BLaER1 (cell line): ENCODE measurements at regions not wholly inside any gene's neighbourhood (a gene's known extent, or its start where the extent isn't known, plus 50 kb on each side); places are given as distances from the start of the nearest gene placed in this dataset.

ENCODE experiments used
- H3K27ac ChIP-seq: shearing (Covaris generic); formaldehyde crosslinking; 2 replicates; pipeline ENCODE4 v1.8.1; 2022
- H3K27me3 ChIP-seq: shearing (Covaris generic); formaldehyde crosslinking; 2 replicates; pipeline ENCODE4 v1.8.1; 2022
- H3K36me3 ChIP-seq: shearing (Covaris generic); formaldehyde crosslinking; 2 replicates; pipeline ENCODE4 v1.8.1; 2022
- H3K4me1 ChIP-seq: shearing (Covaris generic); formaldehyde crosslinking; 2 replicates; pipeline ENCODE4 v1.8.1; 2022
- H3K4me2 ChIP-seq: shearing (Covaris generic); formaldehyde crosslinking; 2 replicates; pipeline ENCODE4 v1.8.1; 2022
- H3K4me3 ChIP-seq: shearing (Covaris generic); formaldehyde crosslinking; 2 replicates; pipeline ENCODE4 v1.8.1; 2022
- H3K9ac ChIP-seq: shearing (Covaris generic); formaldehyde crosslinking; 2 replicates; pipeline ENCODE4 v1.8.1; 2022
- H3K9me3 ChIP-seq: shearing (Covaris generic); formaldehyde crosslinking; 2 replicates; pipeline ENCODE4 v1.8.1; 2022
- H4K20me1 ChIP-seq: shearing (Covaris generic); formaldehyde crosslinking; 2 replicates; pipeline ENCODE4 v1.8.1; 2022
- Cebpa-rat ChIP-seq: shearing (Covaris generic); IDR thresholded peaks from 2 replicates; pipeline ENCODE4 v1.8.1; 2022

- 0 out of 2 replicates have a peak, but pooled peaks cover 6% of the 10 kb centered on the region for H3K27me3 ChIP-seq
Measured at GRCh38 chr22:48870436-48870835, 957.2 kb downstream of the BRD1 start.

DNA sequence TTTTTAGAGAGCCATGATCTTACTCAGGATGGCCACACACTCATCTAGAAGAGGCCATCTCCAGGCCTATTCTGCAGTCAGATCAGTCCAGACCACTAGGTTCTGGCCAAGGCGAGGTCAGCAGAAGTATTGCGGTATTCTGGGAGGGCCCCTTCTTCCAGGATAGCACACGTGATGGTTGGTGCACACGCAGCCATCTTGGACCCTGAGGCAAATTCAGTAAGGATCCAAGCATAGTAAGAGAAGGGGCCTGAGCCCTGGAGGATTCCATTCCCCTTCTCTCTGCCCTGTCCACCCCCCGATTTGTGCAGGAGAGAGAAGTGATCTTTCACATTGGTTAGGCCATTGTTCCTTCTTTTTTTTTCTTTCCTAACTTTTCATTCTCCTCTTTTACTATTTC is 957.9 kb downstream of the BRD1 start:
- no peak for TF ChIP-seq Cebpa-rat
- Histone ChIP-seq H3K4me1 (peaks cover 16% of the 10 kb centered on the region), H3K27me3 (0 out of 2 replicates have a peak, but pooled peaks cover 6% of the 10 kb centered on the region), H3K4me3 (no peak overlapping the region), H4K20me1 (peaks cover 7% of the 10 kb centered on the region; the same call in 1 of the 2 replicates), H3K4me2 (no peak overlapping the region), H3K36me3 (no peaks in the 10 kb centered on the region), H3K9me3 (no peaks in the 10 kb centered on the region), H3K9ac (no peak overlapping the region), H3K27ac (no peak overlapping the region)

More at GRCh38 chr22:48870436-48870835, 957.2 kb downstream of the BRD1 start:
- no peak for TF ChIP-seq Cebpa-rat
- H3K9ac ChIP-seq, result no peak overlapping the region
- H3K36me3 ChIP-seq, result no peaks in the 10 kb centered on the region
- peaks cover 7% of the 10 kb centered on the region; the same call in 1 of the 2 replicates for H4K20me1 ChIP-seq
- no peak overlapping the region for H3K27ac ChIP-seq
- H3K4me1 ChIP-seq, result peaks cover 16% of the 10 kb centered on the region
- no peak overlapping the region for H3K4me3 ChIP-seq
- no peaks in the 10 kb centered on the region for H3K9me3 ChIP-seq
- H3K4me2 ChIP-seq, result no peak overlapping the region

DNA sequence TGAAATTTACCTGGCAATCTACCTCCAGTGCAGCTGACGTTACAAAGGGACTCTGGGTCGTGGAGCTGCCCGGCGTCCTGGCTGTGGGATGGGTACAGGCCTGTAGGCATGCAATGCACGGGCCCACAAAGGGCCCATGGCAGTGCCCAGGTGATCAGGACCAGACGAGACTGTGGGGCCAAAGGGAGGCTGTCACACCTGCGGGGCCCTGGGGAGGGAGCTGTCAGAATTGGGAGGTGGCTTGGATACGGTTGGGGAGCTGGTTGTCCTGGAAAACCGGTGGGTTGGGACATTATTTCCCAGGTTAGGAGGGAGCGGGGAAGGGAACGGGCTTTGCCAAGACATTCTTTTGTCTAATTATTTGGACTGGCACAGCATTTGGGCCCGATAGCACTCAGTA is 958.5 kb downstream of the BRD1 start:
- Histone ChIP-seq H3K27me3 (0 out of 2 replicates have a peak, but pooled peaks cover 6% of the 10 kb centered on the region), H3K4me3 (no peak overlapping the region), H3K9me3 (no peaks in the 10 kb centered on the region), H3K36me3 (no peaks in the 10 kb centered on the region), H3K4me1 (peaks cover 16% of the 10 kb centered on the region), H3K27ac (no peak overlapping the region), H4K20me1 (peaks cover 7% of the 10 kb centered on the region; the same call in 1 of the 2 replicates), H3K9ac (no peak overlapping the region), H3K4me2 (no peak overlapping the region)
- TF ChIP-seq Cebpa-rat, result no peak

GRCh38 chr22:48868554-48868953 is 959.1 kb downstream of the BRD1 start:
- H4K20me1 ChIP-seq, result peaks cover 7% of the 10 kb centered on the region; the same call in 1 of the 2 replicates
- no peak overlapping the region for H3K9ac ChIP-seq
- 0 out of 2 replicates have a peak, but pooled peaks cover 6% of the 10 kb centered on the region for H3K27me3 ChIP-seq
- no peaks in the 10 kb centered on the region for H3K9me3 ChIP-seq
- no peak overlapping the region for H3K4me3 ChIP-seq
- H3K4me2 ChIP-seq, result no peak overlapping the region
- no peak for TF ChIP-seq Cebpa-rat
- no peak overlapping the region for H3K27ac ChIP-seq
- H3K36me3 ChIP-seq, result no peaks in the 10 kb centered on the region
- H3K4me1 ChIP-seq, result peaks cover 16% of the 10 kb centered on the region

DNA sequence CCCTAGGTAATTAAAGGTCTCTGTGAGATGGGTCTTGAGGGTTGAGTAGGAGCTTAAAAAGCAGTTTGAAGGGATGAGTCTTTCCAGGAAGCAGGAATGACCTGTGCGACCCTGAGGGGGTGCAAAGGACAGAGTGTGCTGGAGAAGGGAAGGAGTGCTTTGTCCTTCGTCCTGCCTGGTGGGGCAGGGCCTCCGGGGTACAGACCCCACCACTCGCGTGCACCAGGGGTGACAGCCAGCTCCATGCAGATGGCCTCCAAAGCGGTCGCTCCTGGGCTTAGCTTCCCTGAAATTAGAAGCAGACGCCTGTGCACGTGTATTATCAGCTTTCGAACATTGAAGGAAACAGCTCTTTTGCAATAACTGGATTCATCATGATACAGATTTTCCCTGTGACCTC is 959.8 kb downstream of the BRD1 start:
- H4K20me1 ChIP-seq, result peaks cover 7% of the 10 kb centered on the region; the same call in 1 of the 2 replicates
- no peak overlapping the region for H3K4me3 ChIP-seq
- H3K4me1 ChIP-seq, result peaks cover 16% of the 10 kb centered on the region
- H3K9ac ChIP-seq, result no peak overlapping the region
- H3K4me2 ChIP-seq, result no peak overlapping the region
- no peak overlapping the region for H3K27ac ChIP-seq
- H3K27me3 ChIP-seq, result 0 out of 2 replicates have a peak, but pooled peaks cover 6% of the 10 kb centered on the region
- no peaks in the 10 kb centered on the region for H3K9me3 ChIP-seq
- no peaks in the 10 kb centered on the region for H3K36me3 ChIP-seq
- no peak for TF ChIP-seq Cebpa-rat

DNA sequence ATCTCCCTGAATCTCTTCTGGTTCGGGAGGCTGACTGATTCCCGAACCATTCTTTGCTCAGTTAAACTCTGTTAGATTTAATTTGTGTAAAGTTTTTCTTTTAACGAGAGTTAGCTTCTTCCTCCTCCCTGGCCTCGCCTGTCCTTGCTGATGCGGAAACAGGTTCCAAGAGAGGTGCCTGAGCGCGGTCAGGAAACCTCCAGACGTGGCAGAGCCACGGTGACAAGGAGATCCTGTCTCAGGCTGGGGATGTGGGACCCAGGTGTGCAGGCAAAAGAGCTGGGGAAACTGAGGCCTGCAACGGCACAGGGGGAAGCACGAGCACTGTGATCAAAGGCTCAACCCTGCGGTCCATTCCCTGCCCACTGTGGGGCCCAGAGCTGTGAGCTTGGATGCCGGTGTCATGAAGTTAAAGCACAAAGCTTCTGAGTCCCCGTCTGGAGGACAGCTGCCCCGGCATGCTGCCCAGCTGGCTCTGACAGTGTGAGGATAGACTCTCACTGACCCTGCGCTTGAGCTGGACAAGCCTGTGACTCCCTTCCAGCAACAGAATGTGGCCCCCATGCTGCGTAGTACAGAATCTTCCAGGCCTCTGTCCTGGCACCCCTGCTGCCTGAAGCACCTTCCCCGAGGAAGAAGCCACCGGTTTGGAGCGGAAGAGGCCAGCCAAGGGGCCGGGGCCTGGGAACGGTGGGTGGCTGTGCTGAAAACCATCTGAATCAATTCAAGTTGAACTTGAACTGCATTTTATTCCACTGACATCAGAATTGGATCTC is 960.6 kb downstream of the BRD1 start:
- Histone ChIP-seq H3K4me1 (peaks cover 12% of the 10 kb centered on the region), H3K36me3 (no peaks in the 10 kb centered on the region), H4K20me1 (peaks cover 7% of the 10 kb centered on the region; the same call in 1 of the 2 replicates), H3K9ac (no peak overlapping the region), H3K9me3 (no peaks in the 10 kb centered on the region), H3K27me3 (0 out of 2 replicates have a peak, but pooled peaks cover 6% of the 10 kb centered on the region), H3K4me3 (no peak overlapping the region), H3K27ac (no peak overlapping the region), H3K4me2 (no peak overlapping the region)
- no peak for TF ChIP-seq Cebpa-rat

GRCh38 chr22:48864748-48865147 is 962.9 kb downstream of the BRD1 start:
- H3K27me3 ChIP-seq, result peaks cover 16% of the 10 kb centered on the region; the same call in 1 of the 2 replicates
- no peak overlapping the region for H3K4me2 ChIP-seq
- H3K36me3 ChIP-seq, result no peaks in the 10 kb centered on the region
- peaks cover 7% of the 10 kb centered on the region; the same call in 1 of the 2 replicates for H4K20me1 ChIP-seq
- H3K9me3 ChIP-seq, result no peaks in the 10 kb centered on the region
- H3K4me1 ChIP-seq, result no peaks in the 10 kb centered on the region
- TF ChIP-seq Cebpa-rat, result no peak
- no peak overlapping the region for H3K27ac ChIP-seq
- H3K9ac ChIP-seq, result no peak overlapping the region
- no peak overlapping the region for H3K4me3 ChIP-seq

DNA sequence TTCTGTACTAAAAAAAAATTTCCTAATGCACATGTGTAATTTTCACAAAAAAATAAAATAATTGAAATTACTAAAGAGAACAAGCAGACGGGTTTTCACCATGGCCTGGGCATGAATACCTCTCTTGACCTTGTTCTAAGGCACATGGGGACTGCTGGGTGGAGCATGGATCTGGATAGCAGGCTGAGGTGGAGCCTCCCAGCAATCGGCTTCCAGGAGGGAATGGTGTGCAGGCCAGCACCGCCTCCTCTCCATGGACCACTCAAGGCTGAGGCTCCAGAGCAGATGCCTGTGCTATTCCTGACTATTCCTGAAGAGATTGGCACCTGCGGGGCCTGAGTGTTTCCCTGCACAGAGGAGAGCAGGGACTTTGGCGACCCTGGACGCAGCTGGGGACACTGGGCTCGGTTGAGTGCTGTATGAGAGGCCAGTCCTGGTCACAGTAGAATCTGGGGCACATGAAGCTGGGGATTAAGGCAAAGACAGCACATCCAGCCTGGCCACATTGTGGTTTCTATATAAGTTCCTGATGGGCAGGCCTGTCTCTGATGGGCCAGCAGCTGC is 963.6 kb downstream of the BRD1 start:
- TF ChIP-seq Cebpa-rat, result no peak
- Histone ChIP-seq H3K4me2 (no peak overlapping the region), H3K27ac (no peak overlapping the region), H3K4me1 (no peaks in the 10 kb centered on the region), H3K4me3 (no peak overlapping the region), H3K27me3 (peaks cover 19% of the 10 kb centered on the region; the same call in 1 of the 2 replicates), H3K9me3 (no peaks in the 10 kb centered on the region), H3K36me3 (no peaks in the 10 kb centered on the region), H4K20me1 (peaks cover 7% of the 10 kb centered on the region; the same call in 1 of the 2 replicates), H3K9ac (no peak overlapping the region)

DNA sequence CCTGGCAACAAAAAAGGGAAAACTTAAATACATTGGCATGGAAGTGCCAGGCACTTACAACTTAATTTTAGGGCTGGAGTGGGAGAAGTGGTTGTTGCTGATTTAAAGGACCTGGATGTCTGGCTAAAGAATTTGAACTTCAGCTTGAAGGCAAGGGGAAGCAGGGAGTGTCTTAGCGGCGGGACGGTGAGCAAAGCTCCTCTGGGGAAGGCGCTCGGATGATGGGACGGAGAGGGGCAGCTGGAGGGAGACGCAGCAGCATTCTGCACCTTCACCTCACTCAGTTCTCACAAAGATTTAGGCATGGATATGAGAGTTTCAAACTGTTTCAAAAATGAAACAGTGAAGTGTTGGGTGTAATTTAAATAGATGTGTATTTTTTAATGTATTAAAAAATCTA is 967.1 kb downstream of the BRD1 start:
- H3K4me1 ChIP-seq, result no peaks in the 10 kb centered on the region
- H3K9ac ChIP-seq, result no peak overlapping the region
- peaks cover 40% of the 10 kb centered on the region for H3K27me3 ChIP-seq
- no peaks in the 10 kb centered on the region for H3K36me3 ChIP-seq
- no peaks in the 10 kb centered on the region; the same call in 1 of the 2 replicates for H4K20me1 ChIP-seq
- H3K27ac ChIP-seq, result no peak overlapping the region
- H3K4me3 ChIP-seq, result no peak overlapping the region
- TF ChIP-seq Cebpa-rat, result no peak
- no peaks in the 10 kb centered on the region for H3K9me3 ChIP-seq
- no peak overlapping the region for H3K4me2 ChIP-seq

DNA sequence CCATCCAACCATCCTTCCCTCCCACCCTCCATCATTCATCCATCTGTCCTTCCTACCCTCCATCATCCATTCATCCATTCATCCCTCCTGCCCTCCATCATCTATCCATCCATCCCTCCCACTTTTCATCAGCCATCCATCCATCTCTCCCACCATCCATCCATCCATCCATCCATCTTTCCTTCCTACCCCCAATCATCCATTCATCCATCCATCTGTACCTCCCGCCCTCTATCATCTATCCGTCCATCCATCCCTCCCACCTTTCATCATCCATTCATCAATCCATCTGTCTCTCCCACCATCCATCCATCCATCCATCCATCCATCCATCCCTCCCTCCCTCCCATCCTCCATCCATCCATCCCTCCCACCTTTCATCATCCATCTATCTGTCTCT is 968.8 kb downstream of the BRD1 start:
- TF ChIP-seq Cebpa-rat, result no peak
- Histone ChIP-seq H3K4me3 (no peak overlapping the region), H3K4me2 (no peak overlapping the region), H3K27me3 (peaks cover 40% of the 10 kb centered on the region), H3K36me3 (no peaks in the 10 kb centered on the region), H3K9ac (no peak overlapping the region), H4K20me1 (no peaks in the 10 kb centered on the region; the same call in 1 of the 2 replicates), H3K9me3 (no peaks in the 10 kb centered on the region), H3K27ac (no peak overlapping the region), H3K4me1 (no peaks in the 10 kb centered on the region)
